ENCODE measurements at regions not wholly inside any gene's neighbourhood (a gene's known extent, or its start where the extent isn't known, plus 50 kb on each side); places are given as distances from the start of the nearest gene placed in this dataset.

DNA sequence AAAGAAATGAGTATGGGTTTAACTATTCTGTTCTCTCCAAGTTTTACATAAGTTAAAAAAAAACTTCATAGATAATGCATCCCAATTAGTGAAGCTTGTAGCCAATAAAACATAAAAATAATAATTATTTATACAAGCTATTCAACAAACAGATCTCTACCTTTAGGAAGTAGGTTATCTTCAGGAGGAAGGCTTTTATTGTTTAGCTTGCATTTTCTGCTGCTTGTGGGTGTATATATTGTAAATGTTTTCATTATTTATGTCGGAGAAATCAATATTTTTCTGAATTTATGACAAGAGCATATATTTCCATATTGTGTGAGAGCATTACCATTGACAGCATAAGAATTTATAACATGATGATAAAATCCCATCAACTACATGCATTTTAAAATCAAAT lies 208.3 kb downstream of the TRAM1L1 start:
- DNase-seq, result no peak
- intact Hi-C loops (cut with DNase I, micrococcal nuclease), result no loop called here

DNA sequence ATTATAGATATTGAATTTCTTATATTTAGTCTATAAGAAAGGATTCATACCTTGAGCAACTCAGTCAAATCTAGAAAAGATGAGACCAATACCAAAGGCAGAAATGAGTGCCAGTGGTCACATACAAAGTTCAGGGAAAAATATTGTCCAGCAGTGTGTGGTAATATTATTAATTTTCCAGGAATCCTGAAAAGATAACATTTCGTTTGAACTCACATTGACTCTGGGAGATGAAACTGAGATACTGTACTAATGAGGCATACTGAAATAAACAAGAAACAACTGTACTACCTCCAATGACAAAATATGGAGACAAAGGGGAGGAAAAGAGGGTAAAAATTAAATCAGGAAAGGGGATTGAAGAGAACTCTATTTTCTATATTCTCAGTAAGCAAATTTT lies 212.4 kb downstream of the TRAM1L1 start:
- intact Hi-C loops (cut with DNase I, micrococcal nuclease), result no loop called here
- ATAC-seq (no peak), DNase-seq (no peak)
- Histone ChIP-seq H3K9me3 (no peaks in the 10 kb centered on the region), H3K4me3 (no peak overlapping the region), H3K36me3 (ENCODE audit: low read depth) (no peaks in the 10 kb centered on the region), H3K4me1 (ENCODE audit: low read depth) (no peaks in the 10 kb centered on the region)
- TF ChIP-seq, protein P1, sequence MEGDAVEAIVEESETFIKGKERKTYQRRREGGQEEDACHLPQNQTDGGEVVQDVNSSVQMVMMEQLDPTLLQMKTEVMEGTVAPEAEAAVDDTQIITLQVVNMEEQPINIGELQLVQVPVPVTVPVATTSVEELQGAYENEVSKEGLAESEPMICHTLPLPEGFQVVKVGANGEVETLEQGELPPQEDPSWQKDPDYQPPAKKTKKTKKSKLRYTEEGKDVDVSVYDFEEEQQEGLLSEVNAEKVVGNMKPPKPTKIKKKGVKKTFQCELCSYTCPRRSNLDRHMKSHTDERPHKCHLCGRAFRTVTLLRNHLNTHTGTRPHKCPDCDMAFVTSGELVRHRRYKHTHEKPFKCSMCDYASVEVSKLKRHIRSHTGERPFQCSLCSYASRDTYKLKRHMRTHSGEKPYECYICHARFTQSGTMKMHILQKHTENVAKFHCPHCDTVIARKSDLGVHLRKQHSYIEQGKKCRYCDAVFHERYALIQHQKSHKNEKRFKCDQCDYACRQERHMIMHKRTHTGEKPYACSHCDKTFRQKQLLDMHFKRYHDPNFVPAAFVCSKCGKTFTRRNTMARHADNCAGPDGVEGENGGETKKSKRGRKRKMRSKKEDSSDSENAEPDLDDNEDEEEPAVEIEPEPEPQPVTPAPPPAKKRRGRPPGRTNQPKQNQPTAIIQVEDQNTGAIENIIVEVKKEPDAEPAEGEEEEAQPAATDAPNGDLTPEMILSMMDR (IDR thresholded peaks at IDR 0.05), result no peak

More for the DNA sequence above, 208.3 kb downstream of the TRAM1L1 start:
- Histone ChIP-seq H3K9me3 (no peaks in the 10 kb centered on the region), H3K36me3 (ENCODE audit: low read depth) (no peaks in the 10 kb centered on the region), H3K4me3 (no peak overlapping the region), H3K4me1 (ENCODE audit: low read depth) (no peaks in the 10 kb centered on the region)
- TF ChIP-seq, protein P1 (IDR thresholded peaks at IDR 0.05), result no peak
- no peak for ATAC-seq

DNA sequence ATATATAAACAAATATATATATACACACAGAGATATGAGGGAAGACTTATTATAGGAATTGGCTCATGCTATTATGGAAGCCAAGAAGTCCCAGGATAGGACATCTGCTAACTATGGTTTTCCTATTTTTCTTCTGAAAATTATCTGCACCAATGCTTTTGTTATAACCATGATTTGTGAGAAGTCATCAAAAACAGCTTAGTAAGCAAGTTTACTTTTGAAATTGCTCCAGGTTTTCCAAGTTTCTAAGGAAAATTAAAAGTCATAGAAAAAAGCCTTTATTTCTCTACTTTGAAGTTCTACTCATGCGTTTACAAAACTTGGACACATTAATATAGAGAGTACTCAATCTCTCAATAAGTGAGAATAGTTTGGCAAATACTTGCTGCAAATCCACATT lies 213.1 kb downstream of the TRAM1L1 start:
- Histone ChIP-seq H3K36me3 (ENCODE audit: low read depth) (no peaks in the 10 kb centered on the region), H3K4me1 (ENCODE audit: low read depth) (no peaks in the 10 kb centered on the region), H3K4me3 (no peak overlapping the region), H3K9me3 (no peaks in the 10 kb centered on the region)
- intact Hi-C loops (cut with DNase I, micrococcal nuclease), result no loop called here
- ATAC-seq (no peak), DNase-seq (no peak)
- TF ChIP-seq, protein P1 (IDR thresholded peaks at IDR 0.05), result no peak

GRCh38 chr4:116870686-116871085 lies 214.7 kb downstream of the TRAM1L1 start:
- no peaks in the 10 kb centered on the region for H3K9me3 ChIP-seq
- H3K4me1 ChIP-seq (ENCODE audit: low read depth), result no peaks in the 10 kb centered on the region
- no peak overlapping the region for H3K4me3 ChIP-seq
- H3K36me3 ChIP-seq (ENCODE audit: low read depth), result no peaks in the 10 kb centered on the region
- intact Hi-C loops (cut with DNase I, micrococcal nuclease), result no loop called here
- TF ChIP-seq, protein P1 (IDR thresholded peaks at IDR 0.05), result no peak
- ATAC-seq (no peak), DNase-seq (no peak)

DNA sequence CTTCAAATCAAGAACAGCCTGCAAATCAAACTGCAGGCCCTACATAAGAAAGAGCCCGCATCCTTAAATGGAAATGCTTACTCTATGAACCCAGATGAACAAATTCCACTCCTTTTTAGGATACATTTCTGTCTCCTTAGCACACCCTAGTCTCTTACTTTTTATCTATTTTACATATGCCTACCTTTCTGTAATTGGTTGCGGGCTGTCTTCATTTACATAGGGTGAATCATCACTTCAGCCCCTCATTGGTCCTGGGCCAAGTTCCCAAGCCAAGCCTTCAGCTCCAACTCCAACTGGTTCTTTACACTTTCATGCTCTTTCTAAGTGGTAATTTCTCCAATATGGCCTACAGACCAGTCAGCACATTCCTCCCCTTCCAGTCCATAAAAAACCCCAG lies 219.3 kb downstream of the TRAM1L1 start:
- ATAC-seq, result no peak
- Histone ChIP-seq H3K36me3 (ENCODE audit: low read depth) (no peaks in the 10 kb centered on the region), H3K4me3 (no peak overlapping the region), H3K4me1 (ENCODE audit: low read depth) (no peaks in the 10 kb centered on the region), H3K9me3 (no peaks in the 10 kb centered on the region)
- DNase-seq, result no peak
- intact Hi-C loops (cut with DNase I, micrococcal nuclease), result no loop called here
- TF ChIP-seq, protein P1 (IDR thresholded peaks at IDR 0.05), result no peak

GRCh38 chr4:116862592-116862991 lies 222.8 kb downstream of the TRAM1L1 start:
- ATAC-seq, result no peak
- Histone ChIP-seq H3K4me3 (no peak overlapping the region), H3K9me3 (no peaks in the 10 kb centered on the region), H3K36me3 (ENCODE audit: low read depth) (no peaks in the 10 kb centered on the region), H3K4me1 (ENCODE audit: low read depth) (no peaks in the 10 kb centered on the region)
- TF ChIP-seq, protein P1 (IDR thresholded peaks at IDR 0.05), result no peak
- intact Hi-C loops (cut with DNase I, micrococcal nuclease), result no loop called here
- DNase-seq, result no peak

All from mucosa of descending colon (tissue), 3 donors.